ENCODE measurements at regions not wholly inside any gene's neighbourhood (a gene's known extent, or its start where the extent isn't known, plus 50 kb on each side); places are given as distances from the start of the nearest gene placed in this dataset.

GRCh38 chr10:35892526-35892925 lies 250.4 kb upstream of the FZD8 start:
- peaks cover 0 to 6% (median 2%) of the 10 kb centered on the region in 7 donors for H3K9me3 Mint-ChIP-seq
- no peaks in the 10 kb centered on the region for H3K27me3 ChIP-seq (ENCODE audit: control insufficient read depth in 2 of 2, insufficient read depth in 2 of 2, low read length in 2 of 2)
- no peaks in the 10 kb centered on the region for H3K36me3 ChIP-seq (replicated peaks in 1 of 2; ENCODE audit: control insufficient read depth in 1 of 2, insufficient read depth in 2 of 2, low read length in 2 of 2)
- no peaks in the 10 kb centered on the region for H3K9me3 ChIP-seq (replicated peaks in 1 of 2; ENCODE audit: control insufficient read depth in 1 of 2, insufficient read depth in 1 of 2, low read length in 2 of 2)
- no peaks in the 10 kb centered on the region for H4K20me1 ChIP-seq (ENCODE audit: insufficient read depth, low read length)
- no peak overlapping the region for H3K27ac Mint-ChIP-seq
- no peaks in the 10 kb centered on the region for H3K27me3 Mint-ChIP-seq (ENCODE audit: low read depth in 3 of 3)
- no peak overlapping the region for H3K4me3 Mint-ChIP-seq
- no peaks in the 10 kb centered on the region for H3K79me2 ChIP-seq (ENCODE audit: insufficient read depth, low read length)
- H3K4me1 Mint-ChIP-seq = no peaks in the 10 kb centered on the region
- no peak overlapping the region for H3K9ac ChIP-seq (ENCODE audit: insufficient read depth, low read length, poor library complexity, severe bottlenecking)
- intact Hi-C loops (cut with micrococcal nuclease) = no loop called here
- no peak overlapping the region for H3K27ac ChIP-seq (ENCODE audit: low read depth in 1 of 2, low read length in 2 of 2)
- no CpG with 5 or more reads among the region's 3 CpGs for WGBS (ENCODE audit: insufficient coverage)
- no peaks in the 10 kb centered on the region for H3K36me3 Mint-ChIP-seq
- no peak for TF ChIP-seq CTCF (IDR thresholded peaks at IDR 0.05)
- no peak overlapping the region for H3K4me2 ChIP-seq (replicated peaks; ENCODE audit: extremely low read depth, low read length, poor library complexity, severe bottlenecking)
- H2AFZ ChIP-seq (ENCODE audit: insufficient read depth, low read depth, low read length, poor library complexity, severe bottlenecking) = no peak overlapping the region
- H3K4me1 ChIP-seq (ENCODE audit: control insufficient read depth in 1 of 2, insufficient read depth in 2 of 2, low read length in 2 of 2) = no peaks in the 10 kb centered on the region
- no peak overlapping the region for H3K4me3 ChIP-seq (replicated peaks in 1 of 3; ENCODE audit: low read depth in 2 of 3, low read length in 3 of 3)
- no peak for DNase-seq

GRCh38 chr10:35890676-35891495 lies 248.8 kb upstream of the FZD8 start:
- Mint-ChIP-seq H3K4me1 (no peaks in the 10 kb centered on the region), H3K27ac (no peak overlapping the region), H3K9me3 (peaks cover 0 to 6% (median 2%) of the 10 kb centered on the region in 7 donors), H3K27me3 (ENCODE audit: low read depth in 3 of 3) (no peaks in the 10 kb centered on the region), H3K4me3 (no peak overlapping the region), H3K36me3 (no peaks in the 10 kb centered on the region)
- H2AFZ ChIP-seq (ENCODE audit: insufficient read depth, low read depth, low read length, poor library complexity, severe bottlenecking) = no peak overlapping the region
- no peaks in the 10 kb centered on the region for H3K4me1 ChIP-seq (ENCODE audit: control insufficient read depth in 1 of 2, insufficient read depth in 2 of 2, low read length in 2 of 2)
- no peak overlapping the region for H3K9ac ChIP-seq (ENCODE audit: insufficient read depth, low read length, poor library complexity, severe bottlenecking)
- no peaks in the 10 kb centered on the region for H3K9me3 ChIP-seq (replicated peaks in 1 of 2; ENCODE audit: control insufficient read depth in 1 of 2, insufficient read depth in 1 of 2, low read length in 2 of 2)
- no peak overlapping the region for H3K4me3 ChIP-seq (replicated peaks in 1 of 3; ENCODE audit: low read depth in 2 of 3, low read length in 3 of 3)
- no peaks in the 10 kb centered on the region for H4K20me1 ChIP-seq (ENCODE audit: insufficient read depth, low read length)
- no peaks in the 10 kb centered on the region for H3K36me3 ChIP-seq (replicated peaks in 1 of 2; ENCODE audit: control insufficient read depth in 1 of 2, insufficient read depth in 2 of 2, low read length in 2 of 2)
- no peaks in the 10 kb centered on the region for H3K79me2 ChIP-seq (ENCODE audit: insufficient read depth, low read length)
- H3K27me3 ChIP-seq (ENCODE audit: control insufficient read depth in 2 of 2, insufficient read depth in 2 of 2, low read length in 2 of 2) = no peaks in the 10 kb centered on the region
- DNase-seq = no peak
- TF ChIP-seq CTCF (IDR thresholded peaks at IDR 0.05) = no peak
- intact Hi-C loops (cut with micrococcal nuclease) = no loop called here
- 80% methylated on average over 1 of the region's 2 CpGs for WGBS (ENCODE audit: insufficient coverage)
- no peak overlapping the region for H3K4me2 ChIP-seq (replicated peaks; ENCODE audit: extremely low read depth, low read length, poor library complexity, severe bottlenecking)
- H3K27ac ChIP-seq (ENCODE audit: low read depth in 1 of 2, low read length in 2 of 2) = no peak overlapping the region
